Ishikawa (cell line): ENCODE measurements at regions not wholly inside any gene's neighbourhood (a gene's known extent, or its start where the extent isn't known, plus 50 kb on each side); places are given as distances from the start of the nearest gene placed in this dataset.

ENCODE experiments used
- CEBPB ChIP-seq: IDR thresholded peaks from 2 replicates; pipeline ENCODE4 v1.6.1; 2012
- CREB1 ChIP-seq: IDR thresholded peaks from 2 replicates; pipeline ENCODE4 v1.6.1; 2012; ENCODE audit warnings: low read depth
- EGR1 ChIP-seq: IDR thresholded peaks from 2 replicates; pipeline ENCODE4 v1.6.1; 2012
- EP300 ChIP-seq: IDR thresholded peaks from 2 replicates; pipeline ENCODE4 v1.6.1; 2012; ENCODE audit warnings: borderline replicate concordance
- FOXM1 ChIP-seq: IDR thresholded peaks from 2 replicates; pipeline ENCODE4 v1.6.1; 2012; ENCODE audit warnings: low read depth, borderline replicate concordance
- NFIC ChIP-seq: IDR thresholded peaks from 2 replicates; pipeline ENCODE4 v1.6.1; 2012
- RAD21 ChIP-seq: IDR thresholded peaks from 2 replicates; pipeline ENCODE4 v1.6.1; 2012; ENCODE audit warnings: low read depth
- REST ChIP-seq: IDR thresholded peaks from 2 replicates; pipeline ENCODE4 v1.6.1; 2012; ENCODE audit warnings: low read depth, mild to moderate bottlenecking
- TAF1 ChIP-seq: IDR thresholded peaks from 2 replicates; pipeline ENCODE4 v1.6.1; 2012; ENCODE audit warnings: low read depth, mild to moderate bottlenecking
- TCF12 ChIP-seq: IDR thresholded peaks from 2 replicates; pipeline ENCODE4 v1.6.1; 2012; ENCODE audit warnings: low read depth
- TEAD4 ChIP-seq: IDR thresholded peaks from 2 replicates; pipeline ENCODE4 v1.6.1; 2012
- USF1 ChIP-seq: IDR thresholded peaks from 2 replicates; pipeline ENCODE4 v1.6.1; 2012
- YY1 ChIP-seq: IDR thresholded peaks from 2 replicates; pipeline ENCODE4 v1.6.1; 2012; ENCODE audit warnings: low read depth
- ZBTB7A ChIP-seq: IDR thresholded peaks from 2 replicates; pipeline ENCODE4 v1.6.1; 2012; ENCODE audit warnings: low read depth
- TF ChIP-seq, protein P1 (sequence below): IDR thresholded peaks from 2 replicates; pipeline ENCODE4 v1.6.1; 2012

DNA sequence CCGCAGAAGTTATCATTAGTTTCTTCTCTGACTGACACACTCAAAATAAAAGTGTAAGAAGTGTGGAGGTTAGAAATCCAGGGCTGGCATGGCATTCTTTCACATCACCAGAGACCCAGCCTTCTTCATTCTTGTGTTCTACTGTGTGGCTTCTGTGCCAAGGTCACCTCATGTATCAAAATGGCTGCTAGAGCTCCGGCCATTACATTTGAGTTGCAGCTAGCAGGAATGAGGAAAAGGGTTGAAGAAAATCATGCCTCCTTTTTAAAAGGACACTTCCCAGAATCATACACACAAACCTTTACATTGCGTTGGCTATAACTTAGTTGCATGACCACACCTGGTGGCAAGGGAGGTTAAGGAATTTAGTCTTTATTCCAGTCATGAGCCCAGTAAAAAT, 345.6 kb upstream of the PROK2 start:
- TF ChIP-seq NFIC (no peak), CEBPB (no peak), USF1 (no peak), TAF1 (no peak), YY1 (no peak), RAD21 (no peak), TCF12 (no peak), TEAD4 (no peak), EGR1 (no peak), CREB1 (no peak), EP300 (no peak), REST (no peak), ZBTB7A (no peak), FOXM1 (no peak)
- TF ChIP-seq, protein P1, sequence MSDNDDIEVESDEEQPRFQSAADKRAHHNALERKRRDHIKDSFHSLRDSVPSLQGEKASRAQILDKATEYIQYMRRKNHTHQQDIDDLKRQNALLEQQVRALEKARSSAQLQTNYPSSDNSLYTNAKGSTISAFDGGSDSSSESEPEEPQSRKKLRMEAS: no peak

DNA sequence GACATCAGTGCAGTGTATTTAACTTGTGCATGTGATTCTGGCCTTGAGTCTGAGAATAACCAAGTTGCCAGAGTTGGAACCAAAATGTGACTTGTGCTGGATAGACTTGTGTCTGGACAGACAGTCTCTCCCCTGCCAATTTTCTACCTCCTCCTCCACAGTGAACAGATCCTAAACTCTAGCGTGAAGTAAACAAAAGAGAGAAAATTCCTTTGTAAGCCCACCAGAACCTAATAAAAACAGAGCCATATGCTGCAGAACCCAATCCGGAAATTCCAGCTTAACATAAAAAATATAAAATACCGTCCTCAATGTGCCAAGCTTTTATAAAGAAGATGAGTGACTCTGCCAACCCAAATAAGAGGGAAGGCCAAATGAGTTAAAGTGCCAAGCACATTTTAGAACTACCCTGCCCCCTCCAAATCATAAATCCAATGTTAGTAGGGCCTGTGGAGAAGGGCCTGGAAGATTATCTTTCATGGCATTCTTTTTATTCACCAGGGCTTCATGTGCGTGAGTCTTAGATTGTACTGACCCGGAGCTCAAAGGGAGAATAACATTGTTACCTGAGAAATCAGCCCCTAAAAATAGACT, 344.6 kb upstream of the PROK2 start:
- TF ChIP-seq FOXM1 (no peak), CREB1 (no peak), ZBTB7A (no peak), EGR1 (no peak), YY1 (no peak), EP300 (no peak), REST (no peak), TAF1 (no peak), TCF12 (no peak), CEBPB (no peak), RAD21 (no peak), NFIC (no peak), TEAD4 (no peak), USF1 (no peak)
- TF ChIP-seq, protein P1: no peak

DNA sequence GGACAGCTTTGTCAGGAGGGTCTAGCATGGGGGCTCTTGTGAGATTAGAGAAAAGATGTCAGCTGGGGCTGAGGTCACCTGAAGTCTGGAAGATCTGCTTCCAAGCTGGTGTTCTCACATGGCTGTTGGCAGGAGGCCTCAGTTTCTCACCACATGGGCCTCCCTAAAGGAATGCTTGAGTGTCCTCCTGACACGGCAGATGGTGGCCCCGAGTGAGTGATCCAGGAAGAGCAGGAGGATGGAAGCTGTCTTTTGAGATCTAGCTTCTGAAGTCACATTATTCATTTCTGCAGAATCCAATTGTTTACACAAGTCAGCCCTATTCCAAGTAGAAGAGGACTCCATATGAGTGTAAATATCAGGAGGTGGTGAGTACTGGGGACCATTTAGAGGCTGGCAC, 344.0 kb upstream of the PROK2 start:
- TF ChIP-seq YY1 (no peak), FOXM1 (no peak), TCF12 (no peak), CREB1 (no peak), ZBTB7A (no peak), TAF1 (no peak), NFIC (no peak), USF1 (no peak), EGR1 (no peak)
- TF ChIP-seq, protein P1: no peak

DNA sequence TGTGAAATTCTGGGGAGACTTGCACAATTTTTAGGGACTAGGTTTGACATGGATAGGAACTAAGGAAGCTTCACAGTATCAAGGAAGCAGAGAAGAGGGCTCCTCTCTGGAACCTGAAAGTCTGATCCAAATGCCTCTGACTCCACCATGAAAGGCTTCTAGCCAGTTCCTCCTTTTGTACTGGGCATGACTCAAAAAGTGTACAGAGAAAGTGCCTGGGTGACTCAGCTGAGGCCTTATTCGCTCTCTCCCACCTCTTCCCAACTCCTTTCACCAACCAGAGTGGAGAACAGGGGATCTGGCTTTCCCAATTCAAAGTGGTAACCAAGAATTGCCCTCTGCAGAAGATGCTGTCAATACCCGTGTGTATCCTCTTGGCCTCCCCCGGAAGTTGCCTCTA, 342.9 kb upstream of the PROK2 start:
- TF ChIP-seq, protein P1: no peak
- TF ChIP-seq FOXM1 (no peak), USF1 (no peak), TCF12 (no peak), CREB1 (no peak), YY1 (no peak), TAF1 (no peak), EP300 (no peak), REST (no peak), NFIC (no peak), RAD21 (no peak)
